Nephron (organoid): ENCODE measurements at regions not wholly inside any gene's neighbourhood (a gene's known extent, or its start where the extent isn't known, plus 50 kb on each side); places are given as distances from the start of the nearest gene placed in this dataset.

ENCODE experiments used
- H3K27ac Mint-ChIP-seq, 3 experiments: 2 replicates each; pipeline ENCODE4 v1.8.0; 2020; ENCODE audit warnings: mixed read lengths in 3 of 3, mild to moderate bottlenecking in 2 of 3, moderate library complexity in 1 of 3
- H3K27me3 Mint-ChIP-seq: 2 replicates; pipeline ENCODE4 v1.8.0; 2021; ENCODE audit warnings: low read depth, mild to moderate bottlenecking, moderate library complexity, mixed read lengths
- H3K36me3 Mint-ChIP-seq: 2 replicates; pipeline ENCODE4 v1.8.0; 2020; ENCODE audit warnings: low read depth, mixed read lengths
- H3K4me1 Mint-ChIP-seq: 2 replicates; pipeline ENCODE4 v1.8.0; 2020; ENCODE audit warnings: mixed read lengths
- H3K4me3 Mint-ChIP-seq, 3 experiments: 2 replicates each; pipeline ENCODE4 v1.8.0; 2020; ENCODE audit warnings: mild to moderate bottlenecking in 3 of 3, mixed read lengths in 3 of 3, moderate library complexity in 2 of 3
- H3K9me3 Mint-ChIP-seq: 2 replicates; pipeline ENCODE4 v1.8.0; 2020; ENCODE audit warnings: mixed read lengths
- CTCF ChIP-seq, 3 experiments: fragments of 200-600 bp; sonication (generic); IDR thresholded peaks; one replicate each; pipeline ENCODE4 v1.5.0; 2021; ENCODE audit warnings: antibody characterized with exemption in 3 of 3; ENCODE audit not compliant: unreplicated experiment in 3 of 3

DNA sequence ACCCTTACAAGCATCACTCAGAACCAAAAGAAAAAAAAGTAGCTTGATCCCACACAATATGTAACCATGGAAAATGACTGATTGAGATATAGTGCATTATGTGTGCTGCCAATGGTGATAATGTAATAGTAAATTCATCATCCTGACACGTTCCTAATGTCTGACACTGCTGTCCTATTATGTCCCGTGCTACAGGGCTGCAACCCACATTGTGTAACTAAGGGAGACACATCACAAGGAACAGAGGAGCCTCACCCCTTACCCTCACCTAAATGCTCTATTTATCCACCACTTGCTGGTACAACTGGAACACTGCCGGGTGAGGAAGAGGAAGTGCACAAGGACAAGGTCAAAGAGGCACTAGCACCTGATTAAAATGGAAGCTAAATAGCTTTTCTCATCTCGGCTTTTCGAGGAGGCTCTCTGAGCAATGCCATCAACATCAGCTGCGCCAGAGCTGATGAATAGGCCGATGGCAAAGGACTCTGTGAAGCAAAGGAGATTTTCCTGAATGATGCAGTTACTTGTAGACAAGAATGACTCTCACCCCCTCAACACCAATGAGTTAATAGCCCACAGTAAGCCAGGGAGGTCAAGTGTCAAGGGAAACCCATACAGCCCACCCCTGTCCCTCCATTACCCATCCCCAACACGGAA lies 181.6 kb downstream of the HNRNPD start:
- TF ChIP-seq CTCF (IDR thresholded peaks at IDR 0.05; ENCODE audit: unreplicated experiment in 3 of 3): no peak

DNA sequence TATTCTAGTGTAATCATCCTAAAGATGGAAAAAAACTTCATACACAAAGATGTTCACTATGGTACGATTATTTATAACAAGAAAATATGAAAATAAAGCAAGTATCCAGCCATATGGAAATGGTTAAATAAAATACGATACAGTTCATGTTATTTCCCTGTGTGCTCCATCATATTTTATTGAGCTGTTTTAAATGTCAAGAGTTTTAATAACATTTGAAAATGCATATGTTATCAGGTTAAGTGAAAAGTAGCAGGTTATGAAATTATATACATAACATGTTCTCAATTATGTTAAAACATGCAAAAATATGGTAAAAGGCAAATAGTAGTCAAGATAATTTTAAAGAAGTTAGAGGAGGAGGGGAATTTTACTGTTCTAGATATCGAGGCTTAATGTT lies 192.0 kb downstream of the HNRNPD start:
- H3K27me3 Mint-ChIP-seq: peaks cover 4% of the 10 kb centered on the region
- no peak overlapping the region for H3K4me3 Mint-ChIP-seq
- no peaks in the 10 kb centered on the region for H3K36me3 Mint-ChIP-seq
- no peak overlapping the region for H3K27ac Mint-ChIP-seq
- no peak for TF ChIP-seq CTCF (IDR thresholded peaks at IDR 0.05; ENCODE audit: unreplicated experiment in 3 of 3)
- peaks cover 9% of the 10 kb centered on the region for H3K9me3 Mint-ChIP-seq
- no peaks in the 10 kb centered on the region for H3K4me1 Mint-ChIP-seq

More for the DNA sequence above, 181.6 kb downstream of the HNRNPD start:
- no peaks in the 10 kb centered on the region for H3K27me3 Mint-ChIP-seq
- no peaks in the 10 kb centered on the region for H3K4me1 Mint-ChIP-seq
- H3K4me3 Mint-ChIP-seq: no peak overlapping the region
- no peaks in the 10 kb centered on the region for H3K36me3 Mint-ChIP-seq
- H3K9me3 Mint-ChIP-seq: no peaks in the 10 kb centered on the region
- H3K27ac Mint-ChIP-seq: no peak overlapping the region

- no peak for TF ChIP-seq CTCF (IDR thresholded peaks at IDR 0.05; ENCODE audit: unreplicated experiment in 3 of 3)
- Mint-ChIP-seq H3K4me1 (no peaks in the 10 kb centered on the region), H3K9me3 (peaks cover 5% of the 10 kb centered on the region), H3K27me3 (no peaks in the 10 kb centered on the region), H3K36me3 (no peaks in the 10 kb centered on the region), H3K27ac (no peak overlapping the region), H3K4me3 (no peak overlapping the region)
Observed at GRCh38 chr4:82172186-82172585, 201.6 kb downstream of the HNRNPD start.

DNA sequence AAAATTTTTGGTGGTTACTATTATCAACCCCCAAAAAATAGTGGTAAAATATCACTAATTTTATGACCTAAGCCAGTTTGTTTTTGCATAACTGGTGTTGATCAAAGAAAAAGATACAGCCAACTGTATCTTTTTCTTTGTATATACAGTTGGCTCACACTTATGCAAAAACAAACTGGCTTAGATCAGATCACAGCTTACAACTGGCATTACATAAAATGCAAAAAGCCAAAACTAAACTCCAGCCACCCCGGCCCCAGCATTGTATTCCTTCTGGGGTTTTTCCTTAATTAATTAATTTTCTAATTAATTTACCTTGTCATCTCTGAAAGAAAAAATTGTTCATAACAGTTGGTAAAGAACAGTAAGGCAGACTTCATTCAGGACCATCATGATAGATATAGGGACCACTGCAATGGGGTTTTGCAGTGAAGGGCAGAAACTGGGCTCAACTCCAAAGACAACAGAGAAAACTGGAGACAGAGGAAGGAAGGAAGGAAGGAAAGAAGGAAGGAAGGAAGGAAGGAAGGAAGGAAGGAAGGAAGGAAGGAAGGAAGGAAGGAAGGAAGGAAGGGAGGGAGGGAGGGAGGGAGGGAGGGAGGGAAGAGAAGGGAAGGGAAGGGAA lies 202.1 kb downstream of the HNRNPD start:
- H3K27me3 Mint-ChIP-seq: no peaks in the 10 kb centered on the region
- no peaks in the 10 kb centered on the region for H3K4me1 Mint-ChIP-seq
- H3K9me3 Mint-ChIP-seq: peaks cover 6% of the 10 kb centered on the region
- no peaks in the 10 kb centered on the region for H3K36me3 Mint-ChIP-seq
- no peak overlapping the region for H3K4me3 Mint-ChIP-seq
- H3K27ac Mint-ChIP-seq: no peak overlapping the region
- no peak for TF ChIP-seq CTCF (IDR thresholded peaks at IDR 0.05; ENCODE audit: unreplicated experiment in 3 of 3)

DNA sequence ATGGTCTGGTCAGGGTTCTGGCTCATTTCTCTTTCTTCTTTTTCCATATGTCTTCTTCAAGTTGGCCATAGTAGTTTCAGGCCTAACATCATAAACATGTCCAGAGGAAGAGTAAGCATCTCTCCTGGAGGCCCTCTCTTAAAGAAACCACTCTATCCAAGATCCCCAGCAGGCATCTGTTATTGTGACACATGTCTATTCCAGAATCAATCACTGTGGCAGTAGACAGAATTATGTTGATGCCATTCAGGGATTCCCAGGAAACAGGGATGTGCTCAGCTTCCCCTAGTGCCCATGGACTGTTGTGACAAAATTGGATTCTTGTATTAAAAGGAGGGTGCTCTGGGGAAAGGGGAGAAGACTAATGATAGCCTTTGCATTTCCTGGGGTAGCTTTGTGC lies 224.0 kb downstream of the HNRNPD start:
- Mint-ChIP-seq H3K27ac (no peak overlapping the region), H3K9me3 (peaks cover 15% of the 10 kb centered on the region), H3K36me3 (no peaks in the 10 kb centered on the region), H3K4me1 (peaks cover 5% of the 10 kb centered on the region), H3K4me3 (no peak overlapping the region), H3K27me3 (peaks cover under 1% of the 10 kb centered on the region)
- TF ChIP-seq CTCF (IDR thresholded peaks at IDR 0.05; ENCODE audit: unreplicated experiment in 3 of 3): no peak

DNA sequence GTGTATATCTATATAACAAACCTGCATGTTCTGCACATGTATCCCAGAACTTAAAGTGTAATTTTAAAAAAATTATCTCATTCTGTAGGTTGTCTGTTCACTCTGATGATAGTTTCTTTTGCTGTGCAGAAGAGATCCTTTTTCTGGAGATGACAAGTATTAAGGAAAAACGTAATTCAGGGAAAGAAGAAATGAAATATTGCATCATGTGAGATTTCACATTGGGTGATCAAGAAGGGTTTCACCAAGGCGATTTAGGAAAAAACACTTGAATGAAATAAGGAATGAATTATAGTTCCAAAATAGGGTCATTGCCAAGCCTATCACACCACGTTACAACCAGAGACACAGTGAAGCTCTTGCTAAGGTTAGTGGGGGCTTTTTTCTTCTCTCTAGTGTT lies 227.9 kb downstream of the HNRNPD start:
- no peak overlapping the region for H3K27ac Mint-ChIP-seq
- H3K4me3 Mint-ChIP-seq: no peak overlapping the region
- peaks cover 5% of the 10 kb centered on the region for H3K27me3 Mint-ChIP-seq

More for the DNA sequence above, 227.9 kb downstream of the HNRNPD start:
- peaks cover under 1% of the 10 kb centered on the region for H3K4me1 Mint-ChIP-seq
- no peaks in the 10 kb centered on the region for H3K9me3 Mint-ChIP-seq
- no peaks in the 10 kb centered on the region for H3K36me3 Mint-ChIP-seq
- no peak for TF ChIP-seq CTCF (IDR thresholded peaks at IDR 0.05; ENCODE audit: unreplicated experiment in 3 of 3)
